ENCODE measurements at regions not wholly inside any gene's neighbourhood (a gene's known extent, or its start where the extent isn't known, plus 50 kb on each side); places are given as distances from the start of the nearest gene placed in this dataset.

DNA sequence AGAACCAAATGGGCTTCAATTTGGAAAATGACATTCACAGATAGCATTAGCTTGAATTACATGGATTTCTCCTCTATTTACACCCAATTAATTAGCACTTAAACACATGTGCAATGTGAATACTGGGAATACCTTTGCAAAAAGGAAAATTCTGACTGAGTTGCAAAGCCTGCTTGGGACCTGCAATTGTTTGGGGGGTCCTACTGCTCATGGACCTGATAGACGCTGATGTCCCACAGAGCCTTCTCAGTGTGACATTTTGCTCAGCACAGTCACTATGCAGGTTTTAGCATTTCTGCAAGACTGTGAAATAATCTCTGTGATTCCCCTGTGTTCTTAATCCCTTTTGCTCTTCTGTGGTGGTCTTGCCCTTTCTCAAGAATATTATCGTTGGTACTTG, 101.2 kb upstream of the PGRMC2 start:
- TF ChIP-seq, protein P1, sequence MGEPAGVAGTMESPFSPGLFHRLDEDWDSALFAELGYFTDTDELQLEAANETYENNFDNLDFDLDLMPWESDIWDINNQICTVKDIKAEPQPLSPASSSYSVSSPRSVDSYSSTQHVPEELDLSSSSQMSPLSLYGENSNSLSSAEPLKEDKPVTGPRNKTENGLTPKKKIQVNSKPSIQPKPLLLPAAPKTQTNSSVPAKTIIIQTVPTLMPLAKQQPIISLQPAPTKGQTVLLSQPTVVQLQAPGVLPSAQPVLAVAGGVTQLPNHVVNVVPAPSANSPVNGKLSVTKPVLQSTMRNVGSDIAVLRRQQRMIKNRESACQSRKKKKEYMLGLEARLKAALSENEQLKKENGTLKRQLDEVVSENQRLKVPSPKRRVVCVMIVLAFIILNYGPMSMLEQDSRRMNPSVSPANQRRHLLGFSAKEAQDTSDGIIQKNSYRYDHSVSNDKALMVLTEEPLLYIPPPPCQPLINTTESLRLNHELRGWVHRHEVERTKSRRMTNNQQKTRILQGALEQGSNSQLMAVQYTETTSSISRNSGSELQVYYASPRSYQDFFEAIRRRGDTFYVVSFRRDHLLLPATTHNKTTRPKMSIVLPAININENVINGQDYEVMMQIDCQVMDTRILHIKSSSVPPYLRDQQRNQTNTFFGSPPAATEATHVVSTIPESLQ (CRISPR knock-in tag; conservative IDR thresholded peaks at IDR 0.05): no peak
- TF ChIP-seq RFX5 (IDR thresholded peaks at IDR 0.05; ENCODE audit: low read depth, low read length) (no peak), GLI4 (CRISPR knock-in tag; IDR thresholded peaks at IDR 0.05; ENCODE audit: borderline replicate concordance) (no peak), HNF4A (CRISPR knock-in tag; IDR thresholded peaks at IDR 0.05) (no peak), CTCF (CRISPR knock-in tag; IDR thresholded peaks at IDR 0.05) (no peak), MYPOP (CRISPR knock-in tag; IDR thresholded peaks at IDR 0.05) (no peak), ARHGAP35 (CRISPR knock-in tag; IDR thresholded peaks at IDR 0.05; ENCODE audit: borderline replicate concordance) (no peak), TEAD3 (CRISPR knock-in tag; optimal IDR thresholded peaks at IDR 0.05; ENCODE audit: borderline replicate concordance) (no peak), RFXANK (CRISPR knock-in tag; IDR thresholded peaks at IDR 0.05) (no peak), PRDM15 (CRISPR knock-in tag; IDR thresholded peaks at IDR 0.05) (no peak)

Measured in HepG2 (cell line).